ENCODE measurements at regions not wholly inside any gene's neighbourhood (a gene's known extent, or its start where the extent isn't known, plus 50 kb on each side); places are given as distances from the start of the nearest gene placed in this dataset.

- TF ChIP-seq CTCF (conservative IDR thresholded peaks at IDR 0.05; ENCODE audit: low read length): no peak
- TF ChIP-seq EZH2phosphoT487 (IDR thresholded peaks at IDR 0.05; ENCODE audit: borderline replicate concordance, low read depth, low read length): no peak
These were observed 294.9 kb upstream of the JARID2 start for GRCh38 chr6:14950970-14951276.
